ENCODE measurements at regions not wholly inside any gene's neighbourhood (a gene's known extent, or its start where the extent isn't known, plus 50 kb on each side); places are given as distances from the start of the nearest gene placed in this dataset.

- no peak for TF ChIP-seq CTCF (IDR thresholded peaks at IDR 0.05; ENCODE audit: low read depth, low read length, missing control alignments)
- no peak overlapping the region for H3K4me3 ChIP-seq (replicated peaks; ENCODE audit: low read depth, low read length)
- no peak for DNase-seq (ENCODE audit: extremely low read depth, low read depth)
Observed at GRCh38 chr12:83408851-83409250, 722.1 kb downstream of the TMTC2 start.

DNA sequence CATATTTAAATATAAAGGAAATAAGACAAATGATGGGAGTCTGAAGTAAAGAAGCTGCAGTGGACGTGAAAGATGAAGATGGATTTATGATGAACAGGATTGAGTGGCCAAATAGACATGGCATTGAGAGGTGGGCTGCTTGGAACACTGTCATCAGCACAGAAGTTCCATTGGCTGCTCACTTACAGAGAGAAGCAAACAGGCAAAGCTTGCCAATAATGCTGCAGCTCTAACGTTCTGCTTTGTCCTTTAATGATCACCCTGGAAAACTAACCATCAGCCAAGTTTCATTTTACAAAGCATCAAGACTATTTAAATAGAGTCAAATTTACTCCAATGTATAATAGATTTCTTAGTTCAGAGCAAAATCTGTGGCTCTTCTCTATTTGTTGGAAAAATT is 721.4 kb downstream of the TMTC2 start:
- no peak overlapping the region for H3K4me3 ChIP-seq (replicated peaks; ENCODE audit: low read depth, low read length)
- no peak for DNase-seq (ENCODE audit: extremely low read depth, low read depth)
- TF ChIP-seq CTCF (IDR thresholded peaks at IDR 0.05; ENCODE audit: low read depth, low read length, missing control alignments) = no peak

DNA sequence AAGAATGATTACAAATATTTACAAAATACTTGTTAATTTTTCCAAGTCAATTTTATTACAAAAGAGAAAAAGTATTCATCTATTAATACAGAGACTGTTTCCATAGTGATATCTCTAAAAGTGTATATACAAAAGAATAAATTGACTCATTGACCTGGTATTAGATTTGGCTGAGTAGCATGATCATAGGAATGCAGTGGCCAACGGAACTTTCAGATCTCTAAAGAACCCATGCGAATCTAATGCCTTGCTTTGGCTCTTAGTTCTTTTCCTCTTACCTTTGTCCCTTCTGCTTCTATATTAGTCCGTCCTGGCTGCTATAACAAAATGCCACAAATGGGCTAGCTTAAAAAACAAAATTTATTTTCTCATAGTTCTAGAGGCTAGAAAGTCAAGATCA is 717.8 kb downstream of the TMTC2 start:
- no peak for TF ChIP-seq CTCF (IDR thresholded peaks at IDR 0.05; ENCODE audit: low read depth, low read length, missing control alignments)
- no peak for DNase-seq (ENCODE audit: extremely low read depth, low read depth)
- H3K4me3 ChIP-seq (replicated peaks; ENCODE audit: low read depth, low read length) = no peak overlapping the region

DNA sequence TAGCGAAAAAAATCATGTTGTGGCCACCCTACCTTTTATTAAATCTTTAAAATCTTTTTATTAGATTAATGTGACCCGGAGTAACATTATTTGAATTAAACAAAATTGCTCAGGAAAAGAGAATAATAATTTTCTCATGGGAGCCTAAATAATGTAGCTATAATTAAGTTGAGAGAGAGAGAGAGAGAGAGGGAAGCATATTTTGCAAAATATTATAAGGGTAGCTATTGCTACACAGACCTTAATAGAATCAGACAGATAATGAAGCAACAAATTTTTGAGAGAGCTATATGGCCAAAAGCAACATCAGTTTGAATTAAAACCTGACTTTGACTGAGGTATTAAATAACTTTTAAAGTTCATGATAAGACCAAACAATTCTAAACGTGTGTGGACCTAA is 703.5 kb downstream of the TMTC2 start:
- TF ChIP-seq CTCF (IDR thresholded peaks at IDR 0.05; ENCODE audit: low read depth, low read length, missing control alignments) = no peak
- no peak overlapping the region for H3K4me3 ChIP-seq (replicated peaks; ENCODE audit: low read depth, low read length)
- DNase-seq (ENCODE audit: extremely low read depth, low read depth) = no peak

GRCh38 chr12:83389237-83389996 is 702.7 kb downstream of the TMTC2 start:
- no peak overlapping the region for H3K4me3 ChIP-seq (replicated peaks; ENCODE audit: low read depth, low read length)
- no peak for DNase-seq (ENCODE audit: extremely low read depth, low read depth)
- peak; percentile 11 for TF ChIP-seq CTCF (IDR thresholded peaks at IDR 0.05; ENCODE audit: low read depth, low read length, missing control alignments)

GRCh38 chr12:83388551-83388950 is 701.8 kb downstream of the TMTC2 start:
- no peak for DNase-seq (ENCODE audit: extremely low read depth, low read depth)
- no peak overlapping the region for H3K4me3 ChIP-seq (replicated peaks; ENCODE audit: low read depth, low read length)
- no peak for TF ChIP-seq CTCF (IDR thresholded peaks at IDR 0.05; ENCODE audit: low read depth, low read length, missing control alignments)
